Progenitor cell of endocrine pancreas (in vitro differentiated cells): ENCODE measurements at regions not wholly inside any gene's neighbourhood (a gene's known extent, or its start where the extent isn't known, plus 50 kb on each side); places are given as distances from the start of the nearest gene placed in this dataset.

Experiments
- DNase-seq: peaks from one replicate; pipeline ENCODE4 v3.0.0; 2021; ENCODE audit warnings: low spot score; ENCODE audit not compliant: unreplicated experiment
- H3K27ac Mint-ChIP-seq: 2 replicates; pipeline ENCODE4 v1.8.0; 2021; ENCODE audit warnings: mild to moderate bottlenecking, moderate library complexity, mixed read lengths
- H3K27me3 Mint-ChIP-seq: 2 replicates; pipeline ENCODE4 v1.8.0; 2021; ENCODE audit warnings: mixed read lengths
- H3K36me3 Mint-ChIP-seq: 2 replicates; pipeline ENCODE4 v1.8.0; 2022; ENCODE audit warnings: mixed read lengths; ENCODE audit not compliant: insufficient read depth
- H3K4me1 Mint-ChIP-seq: 2 replicates; pipeline ENCODE4 v1.8.0; 2021; ENCODE audit warnings: low read depth, mixed read lengths
- H3K4me3 Mint-ChIP-seq: 2 replicates; pipeline ENCODE4 v1.8.0; 2021; ENCODE audit warnings: low read depth, mild to moderate bottlenecking, moderate library complexity, mixed read lengths
- H3K9me3 Mint-ChIP-seq: 2 replicates; pipeline ENCODE4 v1.8.0; 2021; ENCODE audit warnings: low read depth, mixed read lengths
- CTCF ChIP-seq: fragments of 200-600 bp; sonication (generic); IDR thresholded peaks from one replicate; pipeline ENCODE4 v1.5.0; 2021; ENCODE audit warnings: antibody characterized with exemption, mild to moderate bottlenecking; ENCODE audit not compliant: unreplicated experiment

- TF ChIP-seq CTCF = no peak
- Mint-ChIP-seq H3K9me3 (peaks cover 3% of the 10 kb centered on the region), H3K4me1 (peaks cover 3% of the 10 kb centered on the region), H3K27ac (no peak overlapping the region), H3K27me3 (no peaks in the 10 kb centered on the region), H3K36me3 (no peaks in the 10 kb centered on the region), H3K4me3 (no peak overlapping the region)
- no peak for DNase-seq
These were observed 410.4 kb downstream of the DSC3 start for GRCh38 chr18:30632071-30632698.

- DNase-seq = no peak
- H3K4me1 Mint-ChIP-seq = peaks cover 2% of the 10 kb centered on the region
- no peaks in the 10 kb centered on the region for H3K27me3 Mint-ChIP-seq
- no peak overlapping the region for H3K4me3 Mint-ChIP-seq
- no peaks in the 10 kb centered on the region for H3K36me3 Mint-ChIP-seq
- H3K27ac Mint-ChIP-seq = no peak overlapping the region
- H3K9me3 Mint-ChIP-seq = peaks cover 3% of the 10 kb centered on the region
- TF ChIP-seq CTCF = no peak
These were observed 416.6 kb downstream of the DSC3 start for GRCh38 chr18:30625961-30626360.

GRCh38 chr18:30623401-30624065 is 419.0 kb downstream of the DSC3 start:
- peaks cover 5% of the 10 kb centered on the region for H3K4me1 Mint-ChIP-seq
- no peaks in the 10 kb centered on the region for H3K36me3 Mint-ChIP-seq
- H3K4me3 Mint-ChIP-seq = no peak overlapping the region
- DNase-seq = no peak
- peaks cover 3% of the 10 kb centered on the region for H3K9me3 Mint-ChIP-seq
- TF ChIP-seq CTCF = no peak
- no peaks in the 10 kb centered on the region for H3K27me3 Mint-ChIP-seq
- H3K27ac Mint-ChIP-seq = no peak overlapping the region

GRCh38 chr18:30622635-30623034 is 419.9 kb downstream of the DSC3 start:
- H3K36me3 Mint-ChIP-seq = no peaks in the 10 kb centered on the region
- H3K9me3 Mint-ChIP-seq = peaks cover 3% of the 10 kb centered on the region
- no peak overlapping the region for H3K4me3 Mint-ChIP-seq
- TF ChIP-seq CTCF = no peak
- peaks cover 6% of the 10 kb centered on the region for H3K4me1 Mint-ChIP-seq
- no peak for DNase-seq
- no peak overlapping the region for H3K27ac Mint-ChIP-seq
- H3K27me3 Mint-ChIP-seq = no peaks in the 10 kb centered on the region

- Mint-ChIP-seq H3K27me3 (no peaks in the 10 kb centered on the region), H3K36me3 (no peaks in the 10 kb centered on the region), H3K27ac (no peak overlapping the region), H3K9me3 (peaks cover 3% of the 10 kb centered on the region), H3K4me1 (peaks cover 6% of the 10 kb centered on the region), H3K4me3 (no peak overlapping the region)
- no peak for TF ChIP-seq CTCF
- DNase-seq = no peak
These were observed 420.4 kb downstream of the DSC3 start for GRCh38 chr18:30622104-30622503.
